ENCODE measurements at regions not wholly inside any gene's neighbourhood (a gene's known extent, or its start where the extent isn't known, plus 50 kb on each side); places are given as distances from the start of the nearest gene placed in this dataset.

GRCh38 chr15:25236861-25237155 is 202.0 kb downstream of the UBE3A start:
- no peaks in the 10 kb centered on the region for H3K27me3 ChIP-seq (ENCODE audit: insufficient read depth, poor library complexity, severe bottlenecking)
- DNase-seq (ENCODE audit: low read depth in 1 of 2, low spot score in 1 of 2): no peak
- TF ChIP-seq REST (IDR thresholded peaks at IDR 0.05; ENCODE audit: insufficient replicate concordance, low read depth) (no peak), GABPA (IDR thresholded peaks at IDR 0.05; ENCODE audit: low read depth) (no peak), SPI1 (IDR thresholded peaks at IDR 0.05; ENCODE audit: borderline replicate concordance, low read depth) (no peak), CTCF (IDR thresholded peaks at IDR 0.05; ENCODE audit: insufficient read depth, low read length) (no peak)
- H3K4me3 ChIP-seq (replicated peaks; ENCODE audit: insufficient read depth, low read length): no peak overlapping the region
- H3K27ac ChIP-seq (replicated peaks): no peak overlapping the region

GRCh38 chr15:25237291-25237978 is 201.4 kb downstream of the UBE3A start:
- no peak overlapping the region for H3K27ac ChIP-seq (replicated peaks)
- TF ChIP-seq GABPA (IDR thresholded peaks at IDR 0.05; ENCODE audit: low read depth) (no peak), SPI1 (IDR thresholded peaks at IDR 0.05; ENCODE audit: borderline replicate concordance, low read depth) (no peak), CTCF (IDR thresholded peaks at IDR 0.05; ENCODE audit: insufficient read depth, low read length) (no peak), POLR2AphosphoS5 (IDR thresholded peaks at IDR 0.05; ENCODE audit: low read depth) (no peak), REST (IDR thresholded peaks at IDR 0.05; ENCODE audit: insufficient replicate concordance, low read depth) (no peak)
- DNase-seq (ENCODE audit: low read depth in 1 of 2, low spot score in 1 of 2): no peak
- no peaks in the 10 kb centered on the region for H3K27me3 ChIP-seq (ENCODE audit: insufficient read depth, poor library complexity, severe bottlenecking)
- H3K4me3 ChIP-seq (replicated peaks; ENCODE audit: insufficient read depth, low read length): no peak overlapping the region

GRCh38 chr15:25238126-25238525 is 200.7 kb downstream of the UBE3A start:
- Histone ChIP-seq H3K4me3 (replicated peaks; ENCODE audit: insufficient read depth, low read length) (no peak overlapping the region), H3K27ac (replicated peaks) (no peak overlapping the region), H3K27me3 (ENCODE audit: insufficient read depth, poor library complexity, severe bottlenecking) (no peaks in the 10 kb centered on the region)
- no peak for DNase-seq (ENCODE audit: low read depth in 1 of 2, low spot score in 1 of 2)
- TF ChIP-seq GABPA (IDR thresholded peaks at IDR 0.05; ENCODE audit: low read depth): no peak

- no peak for DNase-seq (ENCODE audit: low read depth in 1 of 2, low spot score in 1 of 2)
- Histone ChIP-seq H3K4me3 (replicated peaks; ENCODE audit: insufficient read depth, low read length) (no peak overlapping the region), H3K27me3 (ENCODE audit: insufficient read depth, poor library complexity, severe bottlenecking) (no peaks in the 10 kb centered on the region), H3K27ac (replicated peaks) (no peak overlapping the region)
- TF ChIP-seq CTCF (IDR thresholded peaks at IDR 0.05; ENCODE audit: insufficient read depth, low read length): no peak
- TF ChIP-seq POLR2AphosphoS5 (IDR thresholded peaks at IDR 0.05; ENCODE audit: low read depth): no peak
- no peak for TF ChIP-seq SPI1 (IDR thresholded peaks at IDR 0.05; ENCODE audit: borderline replicate concordance, low read depth)
- no peak for TF ChIP-seq GABPA (IDR thresholded peaks at IDR 0.05; ENCODE audit: low read depth)
- TF ChIP-seq REST (IDR thresholded peaks at IDR 0.05; ENCODE audit: insufficient replicate concordance, low read depth): no peak
These were observed 199.9 kb downstream of the UBE3A start for GRCh38 chr15:25238716-25239470.

Data from HL-60 (cell line).